ENCODE measurements at regions not wholly inside any gene's neighbourhood (a gene's known extent, or its start where the extent isn't known, plus 50 kb on each side); places are given as distances from the start of the nearest gene placed in this dataset.

DNA sequence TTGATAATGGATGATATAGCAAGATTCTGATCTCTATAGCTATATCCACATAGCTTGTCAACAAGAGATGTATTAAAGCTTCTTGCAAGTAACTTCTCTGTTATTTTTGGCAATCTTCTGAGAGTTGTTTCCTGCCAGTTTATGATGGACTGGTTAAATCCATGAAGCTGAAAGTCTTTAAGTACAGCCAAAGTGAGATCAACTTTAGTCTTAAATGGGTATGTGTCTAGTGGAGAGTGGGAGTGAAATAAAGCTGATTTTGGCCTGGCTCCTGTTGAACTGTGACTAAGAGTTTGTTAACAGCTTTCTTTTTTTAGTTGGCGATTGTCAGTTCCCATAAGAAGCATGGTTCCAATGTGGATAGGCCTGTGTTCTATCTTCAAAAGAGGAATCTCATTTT lies 350.9 kb upstream of the PCSK5 start:
- TF ChIP-seq, protein P1, sequence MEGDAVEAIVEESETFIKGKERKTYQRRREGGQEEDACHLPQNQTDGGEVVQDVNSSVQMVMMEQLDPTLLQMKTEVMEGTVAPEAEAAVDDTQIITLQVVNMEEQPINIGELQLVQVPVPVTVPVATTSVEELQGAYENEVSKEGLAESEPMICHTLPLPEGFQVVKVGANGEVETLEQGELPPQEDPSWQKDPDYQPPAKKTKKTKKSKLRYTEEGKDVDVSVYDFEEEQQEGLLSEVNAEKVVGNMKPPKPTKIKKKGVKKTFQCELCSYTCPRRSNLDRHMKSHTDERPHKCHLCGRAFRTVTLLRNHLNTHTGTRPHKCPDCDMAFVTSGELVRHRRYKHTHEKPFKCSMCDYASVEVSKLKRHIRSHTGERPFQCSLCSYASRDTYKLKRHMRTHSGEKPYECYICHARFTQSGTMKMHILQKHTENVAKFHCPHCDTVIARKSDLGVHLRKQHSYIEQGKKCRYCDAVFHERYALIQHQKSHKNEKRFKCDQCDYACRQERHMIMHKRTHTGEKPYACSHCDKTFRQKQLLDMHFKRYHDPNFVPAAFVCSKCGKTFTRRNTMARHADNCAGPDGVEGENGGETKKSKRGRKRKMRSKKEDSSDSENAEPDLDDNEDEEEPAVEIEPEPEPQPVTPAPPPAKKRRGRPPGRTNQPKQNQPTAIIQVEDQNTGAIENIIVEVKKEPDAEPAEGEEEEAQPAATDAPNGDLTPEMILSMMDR (IDR thresholded peaks at IDR 0.05): no peak
- TF ChIP-seq RFX5 (IDR thresholded peaks at IDR 0.05; ENCODE audit: low read length): no peak
- TF ChIP-seq, protein P2, sequence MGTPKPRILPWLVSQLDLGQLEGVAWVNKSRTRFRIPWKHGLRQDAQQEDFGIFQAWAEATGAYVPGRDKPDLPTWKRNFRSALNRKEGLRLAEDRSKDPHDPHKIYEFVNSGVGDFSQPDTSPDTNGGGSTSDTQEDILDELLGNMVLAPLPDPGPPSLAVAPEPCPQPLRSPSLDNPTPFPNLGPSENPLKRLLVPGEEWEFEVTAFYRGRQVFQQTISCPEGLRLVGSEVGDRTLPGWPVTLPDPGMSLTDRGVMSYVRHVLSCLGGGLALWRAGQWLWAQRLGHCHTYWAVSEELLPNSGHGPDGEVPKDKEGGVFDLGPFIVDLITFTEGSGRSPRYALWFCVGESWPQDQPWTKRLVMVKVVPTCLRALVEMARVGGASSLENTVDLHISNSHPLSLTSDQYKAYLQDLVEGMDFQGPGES (IDR thresholded peaks at IDR 0.05; ENCODE audit: low read depth, low read length): no peak
- TF ChIP-seq RXRA (IDR thresholded peaks at IDR 0.05; ENCODE audit: borderline replicate concordance, low read depth): no peak
- TF ChIP-seq NFIC (IDR thresholded peaks at IDR 0.05; ENCODE audit: borderline replicate concordance): no peak
